Keratinocyte (primary cell): ENCODE measurements at regions not wholly inside any gene's neighbourhood (a gene's known extent, or its start where the extent isn't known, plus 50 kb on each side); places are given as distances from the start of the nearest gene placed in this dataset.

ENCODE experiments used
- EZH2 ChIP-seq: IDR thresholded peaks from one replicate; pipeline ENCODE4 v1.6.1; 2012; ENCODE audit warnings: inconsistent platforms, mild to moderate bottlenecking, low read length, moderate library complexity
- TF ChIP-seq, protein P1 (sequence below), 3 experiments: IDR thresholded peaks in 1 of 3; conservative IDR thresholded peaks in 1 of 3; optimal IDR thresholded peaks in 1 of 3; 2 replicates in 2 of 3; 3 replicates in 1 of 3; pipeline versions ENCODE3 to v1.5.1; 2011; ENCODE audit warnings: low read length in 3 of 3, mild to moderate bottlenecking in 3 of 3, moderate library complexity in 2 of 3, control low read depth in 1 of 3, inconsistent platforms in 1 of 3; ENCODE audit not compliant: insufficient read depth in 2 of 3; ENCODE audit errors: extremely low read depth in 1 of 3

DNA sequence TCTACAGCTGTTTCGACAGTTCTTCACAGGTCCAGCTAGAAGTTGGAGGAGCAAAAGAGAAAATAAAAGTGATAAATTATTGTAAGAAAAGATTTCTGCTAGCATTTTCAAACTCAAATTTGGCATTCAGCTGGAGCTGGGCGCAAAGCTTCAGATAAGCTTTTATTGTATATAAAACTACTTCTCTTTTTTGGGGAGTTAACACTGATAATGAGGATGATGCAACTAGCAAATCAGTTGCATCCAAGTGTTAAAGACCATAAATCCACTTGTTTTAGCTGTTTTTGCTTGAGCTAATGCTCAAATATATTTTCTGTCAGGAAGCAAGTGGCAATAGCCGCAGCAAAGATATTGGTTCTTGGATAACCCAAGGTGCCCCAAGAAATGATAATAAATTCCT lies 127.1 kb upstream of the PKN2 start:
- TF ChIP-seq, protein P1, sequence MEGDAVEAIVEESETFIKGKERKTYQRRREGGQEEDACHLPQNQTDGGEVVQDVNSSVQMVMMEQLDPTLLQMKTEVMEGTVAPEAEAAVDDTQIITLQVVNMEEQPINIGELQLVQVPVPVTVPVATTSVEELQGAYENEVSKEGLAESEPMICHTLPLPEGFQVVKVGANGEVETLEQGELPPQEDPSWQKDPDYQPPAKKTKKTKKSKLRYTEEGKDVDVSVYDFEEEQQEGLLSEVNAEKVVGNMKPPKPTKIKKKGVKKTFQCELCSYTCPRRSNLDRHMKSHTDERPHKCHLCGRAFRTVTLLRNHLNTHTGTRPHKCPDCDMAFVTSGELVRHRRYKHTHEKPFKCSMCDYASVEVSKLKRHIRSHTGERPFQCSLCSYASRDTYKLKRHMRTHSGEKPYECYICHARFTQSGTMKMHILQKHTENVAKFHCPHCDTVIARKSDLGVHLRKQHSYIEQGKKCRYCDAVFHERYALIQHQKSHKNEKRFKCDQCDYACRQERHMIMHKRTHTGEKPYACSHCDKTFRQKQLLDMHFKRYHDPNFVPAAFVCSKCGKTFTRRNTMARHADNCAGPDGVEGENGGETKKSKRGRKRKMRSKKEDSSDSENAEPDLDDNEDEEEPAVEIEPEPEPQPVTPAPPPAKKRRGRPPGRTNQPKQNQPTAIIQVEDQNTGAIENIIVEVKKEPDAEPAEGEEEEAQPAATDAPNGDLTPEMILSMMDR (optimal IDR thresholded peaks at IDR 0.05 in 1 of 3, IDR thresholded peaks at IDR 0.05 in 1 of 3, conservative IDR thresholded peaks at IDR 0.05 in 1 of 3; ENCODE audit: extremely low read depth in 1 of 3, insufficient read depth in 2 of 3, low read length in 3 of 3): no peak
- TF ChIP-seq EZH2: no peak
